Panc1 (cell line): ENCODE measurements at regions not wholly inside any gene's neighbourhood (a gene's known extent, or its start where the extent isn't known, plus 50 kb on each side); places are given as distances from the start of the nearest gene placed in this dataset.

Experiments
- ATAC-seq: fragments of 200-7000 bp; cut with Tn5 transposase; 2 replicates; pipeline ENCODE4 v1.9.1; 2020; ENCODE audit warnings: mild to moderate bottlenecking, moderate library complexity
- BruUV-seq: library from RNA; stranded (reverse); fragments of 400-500 nt; replicated peaks from 2 replicates; lab custom pipeline; 2021; lab: Mats Ljungman, UMichigan
- CTCF ChIA-PET: fragments of 300-600 bp; sonication (Branson Sonifier 250); formaldehyde crosslinking; loops from one replicate; lab custom pipeline; 2022; ENCODE audit warnings: antibody characterized with exemption; lab: Charles Lee
- POLR2A ChIA-PET: fragments of 300-600 bp; sonication (Branson Sonifier 250); formaldehyde crosslinking; loops from one replicate; lab custom pipeline; 2022; ENCODE audit warnings: antibody characterized with exemption; lab: Charles Lee
- DNase-seq: peaks from one replicate; pipeline ENCODE4 v3.0.0-alpha.2; 2010; ENCODE audit warnings: low read depth, low spot score
- H3K27ac ChIP-seq: 2 replicates; pipeline ENCODE4 v1.5.1; 2011; ENCODE audit warnings: mild to moderate bottlenecking, low read length, inconsistent platforms
- H3K27me3 ChIP-seq: fragments of 200-500 bp; sonication (Bioruptor generic); 2 replicates; pipeline ENCODE4 v1.6.0; 2014; ENCODE audit warnings: low read length, inconsistent platforms; ENCODE audit not compliant: control insufficient read depth, insufficient read depth
- H3K36me3 ChIP-seq: fragments of 200-500 bp; sonication (Bioruptor generic); 2 replicates; pipeline ENCODE4 v1.5.1; 2014; ENCODE audit warnings: inconsistent platforms, mild to moderate bottlenecking, low read length, moderate library complexity; ENCODE audit not compliant: control insufficient read depth, insufficient read depth
- H3K4me1 ChIP-seq: 2 replicates; pipeline ENCODE4 v1.5.1; 2011; ENCODE audit warnings: inconsistent platforms, mild to moderate bottlenecking, low read length, moderate library complexity; ENCODE audit not compliant: control insufficient read depth, insufficient read depth
- H3K4me3 ChIP-seq, 2 experiments: 2 replicates each; pipeline ENCODE4 v1.5.1; 2011 to 2012; ENCODE audit warnings: low read depth in 2 of 2, low read length in 2 of 2, mild to moderate bottlenecking in 2 of 2, inconsistent platforms in 1 of 2, moderate library complexity in 1 of 2
- H3K9me3 ChIP-seq: fragments of 200-500 bp; sonication (Bioruptor generic); 2 replicates; pipeline ENCODE4 v1.5.1; 2014; ENCODE audit warnings: low read depth, mild to moderate bottlenecking, inconsistent platforms, low read length, moderate library complexity; ENCODE audit not compliant: control insufficient read depth, insufficient read depth
- CTCF ChIP-seq: fragments of 450-650 bp; IDR thresholded peaks from 2 replicates; pipeline ENCODE4 v1.5.1; 2017; ENCODE audit warnings: mild to moderate bottlenecking
- POLR2AphosphoS5 ChIP-seq: IDR thresholded peaks from 2 replicates; pipeline ENCODE4 v1.6.1; 2012; ENCODE audit warnings: mild to moderate bottlenecking, low read depth, low read length, moderate library complexity
- REST ChIP-seq, 2 experiments: IDR thresholded peaks; 2 replicates each; pipeline ENCODE4 v1.6.1; 2011 to 2012; ENCODE audit warnings: low read depth in 2 of 2, control low read depth in 1 of 2, low read length in 1 of 2, mild to moderate bottlenecking in 1 of 2, moderate library complexity in 1 of 2; ENCODE audit not compliant: insufficient read depth in 1 of 2
- SIN3A ChIP-seq: IDR thresholded peaks from 2 replicates; pipeline ENCODE4 v1.6.1; 2012; ENCODE audit warnings: low read depth, mild to moderate bottlenecking, low read length, moderate library complexity, borderline replicate concordance; ENCODE audit not compliant: insufficient read depth
- TCF7L2 ChIP-seq: IDR thresholded peaks from 2 replicates; pipeline ENCODE4 v1.6.1; 2011; ENCODE audit warnings: mild to moderate bottlenecking, low read depth, low read length, inconsistent platforms
- in situ Hi-C: cut with HindIII; loops from 2 replicates; pipeline ENCODE4 v1.10.0; 2016; ENCODE audit warnings: low sequenced_read_pairs, low pct_unique_long_range_greater_than_20kb
- intact Hi-C: fragments of 100-400 bp; cut with micrococcal nuclease; formaldehyde crosslinking; loops from one replicate; pipeline ENCODE4 v1.10.0; 2022; ENCODE audit not compliant: unreplicated experiment

GRCh38 chr7:131623154-131623553, 66.7 kb upstream of the PODXL start:
- Histone ChIP-seq H3K27ac (no peak overlapping the region), H3K36me3 (no peaks in the 10 kb centered on the region), H3K4me3 (no peak overlapping the region), H3K4me1 (peaks cover 3% of the 10 kb centered on the region; the same call in 1 of the 2 replicates), H3K27me3 (no peaks in the 10 kb centered on the region), H3K9me3 (no peaks in the 10 kb centered on the region)
- no TSS peak for BruUV-seq
- CTCF ChIA-PET, result no interaction called here
- ATAC-seq (no peak), DNase-seq (no peak)
- TF ChIP-seq REST (IDR thresholded peaks at IDR 0.05; ENCODE audit: insufficient read depth in 1 of 2, low read depth in 2 of 2, low read length in 1 of 2), result no peak
- no peak for TF ChIP-seq TCF7L2
- no peak for TF ChIP-seq SIN3A
- TF ChIP-seq CTCF, result no peak
- TF ChIP-seq POLR2AphosphoS5, result no peak
- in situ Hi-C loops, result no loop called here
- POLR2A ChIA-PET, result no interaction called here
- intact Hi-C loops, result no loop called here

GRCh38 chr7:131621652-131622051, 65.2 kb upstream of the PODXL start:
- ATAC-seq, result no peak
- in situ Hi-C loops, result no loop called here
- ChIA-PET POLR2A (no interaction called here), CTCF (no interaction called here)
- DNase-seq, result no peak
- BruUV-seq, result no TSS peak
- TF ChIP-seq TCF7L2 (no peak), SIN3A (no peak), REST (IDR thresholded peaks at IDR 0.05; ENCODE audit: insufficient read depth in 1 of 2, low read depth in 2 of 2, low read length in 1 of 2) (no peak), CTCF (no peak), POLR2AphosphoS5 (no peak)
- Histone ChIP-seq H3K4me3 (no peak overlapping the region), H3K27ac (no peak overlapping the region), H3K36me3 (no peaks in the 10 kb centered on the region), H3K27me3 (no peaks in the 10 kb centered on the region), H3K9me3 (no peaks in the 10 kb centered on the region), H3K4me1 (peaks cover 3% of the 10 kb centered on the region; the same call in 1 of the 2 replicates)
- intact Hi-C loops, result no loop called here
